GM12878 (cell line): ENCODE measurements at regions not wholly inside any gene's neighbourhood (a gene's known extent, or its start where the extent isn't known, plus 50 kb on each side); places are given as distances from the start of the nearest gene placed in this dataset.

Experiments
- ATAC-seq: fragments of 200-7000 bp; cut with Tn5 transposase; 3 replicates; pipeline ENCODE4 v1.9.1; 2020; ENCODE audit warnings: mild to moderate bottlenecking, moderate library complexity
- BruUV-seq: library from RNA; stranded (reverse); fragments of 400-500 nt; replicated peaks from 2 replicates; lab custom pipeline; 2021; lab: Mats Ljungman, UMichigan
- CTCF ChIA-PET: fragments of 300-600 bp; sonication (Branson Sonifier 250); formaldehyde crosslinking; extraction: SDS; loops from one replicate; lab custom pipeline; 2021; ENCODE audit warnings: inconsistent platforms; lab: Yijun Ruan, JAX
- POLR2A ChIA-PET: fragments of 350-600 bp; formaldehyde crosslinking; extraction: SDS; loops from one replicate; lab custom pipeline; 2021; ENCODE audit warnings: inconsistent platforms; lab: Charles Lee
- RAD21 ChIA-PET: fragments of 300-600 bp; sonication (Branson Sonifier 250); formaldehyde crosslinking; loops from one replicate; lab custom pipeline; 2023; ENCODE audit warnings: antibody characterized with exemption; ENCODE audit not compliant: unreplicated experiment; lab: Charles Lee
- SMC1A ChIA-PET: fragments of 300-600 bp; sonication (Branson Sonifier 250); formaldehyde crosslinking; loops from one replicate; lab custom pipeline; 2023; ENCODE audit not compliant: unreplicated experiment, uncharacterized antibody; lab: Charles Lee
- DNase-seq: peaks from one replicate; pipeline ENCODE4 v3.0.0-alpha.2; 2011; ENCODE audit warnings: low read depth, low spot score
- FAIRE-seq: peaks from 3 replicates; lab custom pipeline; 2011; peaks lifted over from hg19 to GRCh38; lab: Jason Lieb, UNC
- H2AFZ ChIP-seq: 2 replicates; pipeline ENCODE4 v1.6.0; 2011; ENCODE audit warnings: low read depth, low read length, control low read depth; ENCODE audit not compliant: control insufficient read depth
- H3K27ac ChIP-seq: 2 replicates; pipeline ENCODE4 v1.5.1; 2011; ENCODE audit warnings: control low read depth; ENCODE audit not compliant: control insufficient read depth, insufficient read depth
- H3K27me3 ChIP-seq, 2 experiments: replicated peaks in 1 of 2; 2 replicates each; pipeline versions ENCODE4 v1.6.0 to v1.6.1; 2011; ENCODE audit warnings: low read length in 1 of 2; ENCODE audit not compliant: control insufficient read depth in 2 of 2, insufficient read depth in 2 of 2
- H3K36me3 ChIP-seq, 2 experiments: 2 replicates each; pipeline ENCODE4 v1.5.1; 2011; ENCODE audit warnings: low read length in 1 of 2; ENCODE audit not compliant: control insufficient read depth in 2 of 2, insufficient read depth in 2 of 2
- H3K4me1 ChIP-seq: 2 replicates; pipeline ENCODE4 v1.6.1; 2011; ENCODE audit warnings: mild to moderate bottlenecking, low read length, moderate library complexity, mixed read lengths; ENCODE audit not compliant: control insufficient read depth, insufficient read depth
- H3K4me2 ChIP-seq: 2 replicates; pipeline ENCODE4 v1.6.0; 2011; ENCODE audit warnings: control low read depth; ENCODE audit not compliant: control insufficient read depth, insufficient read depth
- H3K4me3 ChIP-seq: fragments of 200-600 bp; sonication (generic); 2 replicates; pipeline ENCODE4 v1.5.1; 2016
- H3K79me2 ChIP-seq: 2 replicates; pipeline ENCODE4 v1.6.0; 2011; ENCODE audit warnings: low read length; ENCODE audit not compliant: control insufficient read depth, insufficient read depth
- H3K9ac ChIP-seq: 2 replicates; pipeline ENCODE4 v1.8.0; 2011; ENCODE audit warnings: low read length, control low read depth, mixed read lengths; ENCODE audit not compliant: control insufficient read depth, insufficient read depth
- H3K9me3 ChIP-seq: replicated peaks from 3 replicates; pipeline ENCODE4 v1.5.1; 2011; ENCODE audit warnings: mild to moderate bottlenecking, low read length; ENCODE audit not compliant: control insufficient read depth, insufficient read depth
- H4K20me1 ChIP-seq: 2 replicates; pipeline ENCODE4 v1.6.0; 2011; ENCODE audit not compliant: control insufficient read depth, insufficient read depth
- CBX5 ChIP-seq: sonication (generic); IDR thresholded peaks from 2 replicates; pipeline ENCODE4 v1.6.1; 2016; ENCODE audit warnings: low read depth, moderate library complexity, mild to moderate bottlenecking, inconsistent platforms
- E4F1 ChIP-seq: fragments of 450-650 bp; IDR thresholded peaks from 2 replicates; pipeline ENCODE4 v1.6.1; 2018; ENCODE audit warnings: borderline replicate concordance, mild to moderate bottlenecking; ENCODE audit not compliant: partially characterized antibody
- HDAC6 ChIP-seq: fragments of 200-600 bp; sonication (generic); IDR thresholded peaks from one replicate; pipeline ENCODE4 v1.8.0; 2017; ENCODE audit warnings: antibody characterized with exemption; ENCODE audit not compliant: unreplicated experiment
- PKNOX1 ChIP-seq: fragments of 450-650 bp; IDR thresholded peaks from 2 replicates; pipeline ENCODE4 v1.6.1; 2016; ENCODE audit warnings: mild to moderate bottlenecking
- SREBF2 ChIP-seq: IDR thresholded peaks from 2 replicates; pipeline ENCODE4 v1.6.1; 2012; ENCODE audit warnings: mild to moderate bottlenecking, low read length
- TBL1XR1 ChIP-seq: IDR thresholded peaks from 2 replicates; pipeline ENCODE4 v1.6.1; 2012; ENCODE audit warnings: low read depth, low read length, improper control_type of control experiment
- ZNF207 ChIP-seq: fragments of 450-650 bp; IDR thresholded peaks from 2 replicates; pipeline ENCODE4 v1.6.1; 2014; ENCODE audit warnings: antibody characterized with exemption, mild to moderate bottlenecking, borderline replicate concordance
- WGBS: methylation state at CpG from one replicate; pipeline ENCODE4 v1.1.6; 2016; ENCODE audit warnings: low lambda C conversion rate; ENCODE audit not compliant: insufficient replicate concordance, insufficient coverage; ENCODE audit errors: missing lambda C conversion rate; 5-methylcytosine and 5-hydroxymethylcytosine counted together
- in situ Hi-C: fragments of 300-500 bp; cut with MboI; formaldehyde crosslinking; loops from 9 replicates; pipeline ENCODE4 v1.14.3; 2018; ENCODE audit warnings: mixed read lengths
- intact Hi-C: fragments of 100-400 bp; cut with micrococcal nuclease; formaldehyde crosslinking; loops from one replicate; pipeline ENCODE4 v1.14.2; 2022; ENCODE audit not compliant: unreplicated experiment

GRCh38 chr14:27114180-27114579 lies 516.3 kb upstream of the NOVA1 start (continued):
- TF ChIP-seq E4F1 (no peak), TBL1XR1 (no peak), CBX5 (no peak), HDAC6 (no peak), SREBF2 (no peak), PKNOX1 (no peak)

GRCh38 chr14:27123162-27123561 lies 525.3 kb upstream of the NOVA1 start:
- no TSS peak for BruUV-seq
- Histone ChIP-seq H3K4me3 (no peak overlapping the region), H3K27me3 (no peaks in the 10 kb centered on the region), H3K27ac (no peak overlapping the region), H3K9me3 (no peaks in the 10 kb centered on the region; the same call in 2 of the 3 replicates), H3K9ac (no peak overlapping the region), H3K4me2 (no peak overlapping the region), H3K4me1 (no peaks in the 10 kb centered on the region), H4K20me1 (no peaks in the 10 kb centered on the region), H3K79me2 (no peaks in the 10 kb centered on the region), H2AFZ (no peak overlapping the region), H3K36me3 (no peaks in the 10 kb centered on the region)
- ChIA-PET CTCF (no interaction called here), RAD21 (no interaction called here), POLR2A (no interaction called here), SMC1A (no interaction called here)
- in situ Hi-C loops = no loop called here
- WGBS = 44% methylated on average over 4 of the region's 4 CpGs
- FAIRE-seq (no peak), ATAC-seq (no peak), DNase-seq (no peak)
- no peak for TF ChIP-seq ZNF207
- intact Hi-C loops = no loop called here
